Epithelial cell of proximal tubule (primary cell): ENCODE measurements at regions not wholly inside any gene's neighbourhood (a gene's known extent, or its start where the extent isn't known, plus 50 kb on each side); places are given as distances from the start of the nearest gene placed in this dataset.

Experiments used
- DNase-seq: peaks from one replicate; pipeline ENCODE4 v3.0.0-alpha.2; 2011; ENCODE audit warnings: low read depth
- H3K4me3 ChIP-seq: 2 replicates; pipeline ENCODE4 v1.5.1; 2011; ENCODE audit warnings: low read depth, mild to moderate bottlenecking, low read length
- TF ChIP-seq, protein P1 (sequence below): conservative IDR thresholded peaks from 2 replicates; pipeline ENCODE4 v1.5.1; 2012; ENCODE audit warnings: low read depth, mild to moderate bottlenecking, low read length

GRCh38 chr11:79957702-79958101, 516.9 kb upstream of the TENM4 start:
- no peak overlapping the region for H3K4me3 ChIP-seq
- DNase-seq: no peak
- TF ChIP-seq, protein P1, sequence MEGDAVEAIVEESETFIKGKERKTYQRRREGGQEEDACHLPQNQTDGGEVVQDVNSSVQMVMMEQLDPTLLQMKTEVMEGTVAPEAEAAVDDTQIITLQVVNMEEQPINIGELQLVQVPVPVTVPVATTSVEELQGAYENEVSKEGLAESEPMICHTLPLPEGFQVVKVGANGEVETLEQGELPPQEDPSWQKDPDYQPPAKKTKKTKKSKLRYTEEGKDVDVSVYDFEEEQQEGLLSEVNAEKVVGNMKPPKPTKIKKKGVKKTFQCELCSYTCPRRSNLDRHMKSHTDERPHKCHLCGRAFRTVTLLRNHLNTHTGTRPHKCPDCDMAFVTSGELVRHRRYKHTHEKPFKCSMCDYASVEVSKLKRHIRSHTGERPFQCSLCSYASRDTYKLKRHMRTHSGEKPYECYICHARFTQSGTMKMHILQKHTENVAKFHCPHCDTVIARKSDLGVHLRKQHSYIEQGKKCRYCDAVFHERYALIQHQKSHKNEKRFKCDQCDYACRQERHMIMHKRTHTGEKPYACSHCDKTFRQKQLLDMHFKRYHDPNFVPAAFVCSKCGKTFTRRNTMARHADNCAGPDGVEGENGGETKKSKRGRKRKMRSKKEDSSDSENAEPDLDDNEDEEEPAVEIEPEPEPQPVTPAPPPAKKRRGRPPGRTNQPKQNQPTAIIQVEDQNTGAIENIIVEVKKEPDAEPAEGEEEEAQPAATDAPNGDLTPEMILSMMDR: no peak

- no peak for DNase-seq
- no peak overlapping the region for H3K4me3 ChIP-seq
- TF ChIP-seq, protein P1: no peak
Observed at GRCh38 chr11:79956061-79956460, 515.2 kb upstream of the TENM4 start.

GRCh38 chr11:79953629-79954028, 512.8 kb upstream of the TENM4 start:
- TF ChIP-seq, protein P1: peak; percentile 38
- H3K4me3 ChIP-seq: no peak overlapping the region
- DNase-seq: no peak

DNA sequence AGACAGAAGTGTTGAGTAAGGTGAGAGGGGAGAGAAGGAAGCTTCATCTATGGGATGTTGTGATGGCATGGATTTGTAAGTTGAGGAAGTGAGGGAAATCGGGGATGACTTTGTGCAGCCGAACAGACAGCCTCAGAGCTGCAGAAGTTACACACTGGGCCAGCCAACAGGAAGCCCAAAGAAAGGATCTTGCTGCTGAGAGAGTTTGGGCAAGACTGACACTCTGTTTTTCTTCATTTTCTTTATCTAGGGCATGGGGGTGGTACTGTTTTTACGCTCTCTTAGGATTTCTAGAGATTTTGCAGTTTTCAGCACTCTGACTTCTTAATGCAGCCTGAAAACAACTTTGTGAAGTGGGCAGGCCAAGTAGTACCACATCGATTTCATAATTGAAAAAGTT, 509.9 kb upstream of the TENM4 start:
- TF ChIP-seq, protein P1: no peak
- H3K4me3 ChIP-seq: no peak overlapping the region
- DNase-seq: no peak

GRCh38 chr11:79950172-79950571, 509.3 kb upstream of the TENM4 start:
- no peak overlapping the region for H3K4me3 ChIP-seq
- DNase-seq: no peak
- TF ChIP-seq, protein P1: peak; percentile 33

- no peak overlapping the region for H3K4me3 ChIP-seq
- TF ChIP-seq, protein P1: no peak
- DNase-seq: no peak
Observed at GRCh38 chr11:79949574-79949973, 508.7 kb upstream of the TENM4 start.

DNA sequence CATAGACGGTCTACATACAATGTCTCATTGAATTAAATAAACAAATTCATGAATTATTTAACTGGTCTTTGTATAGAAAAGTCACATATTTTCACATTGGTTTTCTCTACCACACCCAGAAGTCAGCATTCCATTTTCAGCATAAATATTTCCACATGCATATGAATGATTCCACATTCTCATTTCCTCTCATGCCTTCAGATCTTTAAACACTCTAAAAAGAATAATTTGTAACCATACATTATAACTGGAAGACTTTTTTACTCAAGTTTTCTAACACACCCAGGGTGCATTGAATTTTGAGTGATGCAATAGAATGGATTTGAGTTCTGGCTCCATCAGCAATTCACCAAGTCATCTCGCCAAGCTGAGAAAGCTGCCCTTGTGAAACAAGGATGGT, 501.8 kb upstream of the TENM4 start:
- no peak for DNase-seq
- H3K4me3 ChIP-seq: no peak overlapping the region
- TF ChIP-seq, protein P1: no peak
